COLO668 (cell line): ENCODE measurements at regions not wholly inside any gene's neighbourhood (a gene's known extent, or its start where the extent isn't known, plus 50 kb on each side); places are given as distances from the start of the nearest gene placed in this dataset.
"Not testable (repeated sequence)": the region's sequence is repeated elsewhere in the genome, so short reads cannot be mapped to it uniquely, and the experiment has no call there.

ENCODE experiments used
- DNase-seq: peaks from one replicate; lab custom pipeline; 2025; ENCODE audit not compliant: unreplicated experiment; lab: John Stamatoyannopoulos, UW

GRCh38 chr13:86920961-86921360 lies 750.2 kb upstream of the SLITRK5 start:
- DNase-seq = no peak

GRCh38 chr13:86922936-86923335 lies 748.2 kb upstream of the SLITRK5 start:
- DNase-seq = no peak

GRCh38 chr13:86926916-86927315 lies 744.3 kb upstream of the SLITRK5 start:
- not testable (repeated sequence) for DNase-seq

GRCh38 chr13:86932776-86933334 lies 738.3 kb upstream of the SLITRK5 start:
- no peak for DNase-seq

GRCh38 chr13:86933676-86934075 lies 737.5 kb upstream of the SLITRK5 start:
- DNase-seq = no peak

GRCh38 chr13:86937316-86937715 lies 733.9 kb upstream of the SLITRK5 start:
- DNase-seq = no peak

- DNase-seq = no peak
These were observed 725.6 kb upstream of the SLITRK5 start for GRCh38 chr13:86945584-86945983.

GRCh38 chr13:86946734-86947133 lies 724.4 kb upstream of the SLITRK5 start:
- DNase-seq = no peak

GRCh38 chr13:86954341-86954740 lies 716.8 kb upstream of the SLITRK5 start:
- DNase-seq = no peak

GRCh38 chr13:86960876-86961275 lies 710.3 kb upstream of the SLITRK5 start:
- DNase-seq = no peak

- DNase-seq = no peak
These were observed 696.7 kb upstream of the SLITRK5 start for GRCh38 chr13:86974251-86974994.

GRCh38 chr13:86974995-86975328 lies 696.2 kb upstream of the SLITRK5 start:
- DNase-seq = no peak

- no peak for DNase-seq
These were observed 694.4 kb upstream of the SLITRK5 start for GRCh38 chr13:86976521-86977324.

GRCh38 chr13:86986448-86986847 lies 684.7 kb upstream of the SLITRK5 start:
- DNase-seq = peak; percentile 68

- no peak for DNase-seq
These were observed 678.9 kb upstream of the SLITRK5 start for GRCh38 chr13:86992251-86992650.

- no peak for DNase-seq
These were observed 667.9 kb upstream of the SLITRK5 start for GRCh38 chr13:87003265-87003664.

GRCh38 chr13:87005511-87005910 lies 665.7 kb upstream of the SLITRK5 start:
- DNase-seq = no peak

- DNase-seq = no peak
These were observed 635.6 kb upstream of the SLITRK5 start for GRCh38 chr13:87035526-87035925.

GRCh38 chr13:87042946-87043345 lies 628.2 kb upstream of the SLITRK5 start:
- no peak for DNase-seq

GRCh38 chr13:87052731-87053130 lies 618.4 kb upstream of the SLITRK5 start:
- no peak for DNase-seq

- DNase-seq = no peak
These were observed 613.2 kb upstream of the SLITRK5 start for GRCh38 chr13:87057807-87058520.
